ENCODE measurements at regions not wholly inside any gene's neighbourhood (a gene's known extent, or its start where the extent isn't known, plus 50 kb on each side); places are given as distances from the start of the nearest gene placed in this dataset.

DNA sequence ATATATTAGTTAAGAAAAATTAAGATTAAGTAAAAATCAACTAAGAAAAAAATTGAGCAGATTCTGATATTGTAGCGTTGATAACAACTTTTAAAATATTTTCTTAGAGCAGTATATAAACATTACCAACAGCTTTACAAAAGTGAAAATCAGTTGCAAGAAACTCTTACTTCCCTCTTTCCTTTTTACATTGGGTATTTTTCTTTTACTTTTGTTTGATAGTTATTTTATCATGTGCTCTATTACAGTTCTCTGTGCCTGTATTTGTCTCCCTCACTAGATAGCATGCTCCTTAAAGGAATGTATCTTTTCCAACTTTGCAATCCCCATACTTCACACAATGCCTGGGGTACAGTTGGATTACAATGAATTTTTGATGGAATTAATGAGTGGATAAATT lies 87.5 kb upstream of the P3H2 start:
- H3K27ac Mint-ChIP-seq: no peak overlapping the region
- no peak for DNase-seq
- TF ChIP-seq, protein P1, sequence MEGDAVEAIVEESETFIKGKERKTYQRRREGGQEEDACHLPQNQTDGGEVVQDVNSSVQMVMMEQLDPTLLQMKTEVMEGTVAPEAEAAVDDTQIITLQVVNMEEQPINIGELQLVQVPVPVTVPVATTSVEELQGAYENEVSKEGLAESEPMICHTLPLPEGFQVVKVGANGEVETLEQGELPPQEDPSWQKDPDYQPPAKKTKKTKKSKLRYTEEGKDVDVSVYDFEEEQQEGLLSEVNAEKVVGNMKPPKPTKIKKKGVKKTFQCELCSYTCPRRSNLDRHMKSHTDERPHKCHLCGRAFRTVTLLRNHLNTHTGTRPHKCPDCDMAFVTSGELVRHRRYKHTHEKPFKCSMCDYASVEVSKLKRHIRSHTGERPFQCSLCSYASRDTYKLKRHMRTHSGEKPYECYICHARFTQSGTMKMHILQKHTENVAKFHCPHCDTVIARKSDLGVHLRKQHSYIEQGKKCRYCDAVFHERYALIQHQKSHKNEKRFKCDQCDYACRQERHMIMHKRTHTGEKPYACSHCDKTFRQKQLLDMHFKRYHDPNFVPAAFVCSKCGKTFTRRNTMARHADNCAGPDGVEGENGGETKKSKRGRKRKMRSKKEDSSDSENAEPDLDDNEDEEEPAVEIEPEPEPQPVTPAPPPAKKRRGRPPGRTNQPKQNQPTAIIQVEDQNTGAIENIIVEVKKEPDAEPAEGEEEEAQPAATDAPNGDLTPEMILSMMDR (IDR thresholded peaks at IDR 0.05): no peak
- peaks cover 25% of the 10 kb centered on the region for H3K9me3 Mint-ChIP-seq
- H3K36me3 Mint-ChIP-seq (ENCODE audit: low read depth): no peaks in the 10 kb centered on the region
- no peaks in the 10 kb centered on the region for H3K27me3 Mint-ChIP-seq (ENCODE audit: low read depth, poor library complexity)
- no peak overlapping the region for H3K4me3 Mint-ChIP-seq
- no peaks in the 10 kb centered on the region for H3K4me1 Mint-ChIP-seq

DNA sequence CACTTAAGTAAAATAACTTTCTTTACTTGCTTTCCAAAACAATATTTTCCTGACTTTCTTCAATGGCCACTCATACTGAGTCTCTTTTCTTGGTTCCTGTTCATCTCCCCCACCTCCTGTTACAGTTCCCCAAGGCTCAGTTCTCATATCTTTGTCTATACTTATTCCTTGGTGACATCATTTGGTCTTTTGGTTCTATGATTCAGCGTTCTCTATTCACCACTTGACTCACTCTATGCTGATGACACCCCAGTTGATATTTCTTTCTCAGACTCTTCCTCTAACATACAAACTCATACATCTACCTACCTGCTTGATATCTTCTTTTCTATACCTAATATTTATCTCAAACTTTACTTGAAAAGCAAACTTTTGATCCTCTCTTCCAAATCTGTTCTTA lies 85.0 kb upstream of the P3H2 start:
- no peaks in the 10 kb centered on the region for H3K36me3 Mint-ChIP-seq (ENCODE audit: low read depth)
- H3K27me3 Mint-ChIP-seq (ENCODE audit: low read depth, poor library complexity): no peaks in the 10 kb centered on the region
- H3K4me1 Mint-ChIP-seq: peaks cover 5% of the 10 kb centered on the region
- DNase-seq: no peak
- TF ChIP-seq, protein P1 (IDR thresholded peaks at IDR 0.05): no peak
- H3K9me3 Mint-ChIP-seq: peaks cover 8% of the 10 kb centered on the region
- H3K4me3 Mint-ChIP-seq: no peak overlapping the region
- H3K27ac Mint-ChIP-seq: no peak overlapping the region

DNA sequence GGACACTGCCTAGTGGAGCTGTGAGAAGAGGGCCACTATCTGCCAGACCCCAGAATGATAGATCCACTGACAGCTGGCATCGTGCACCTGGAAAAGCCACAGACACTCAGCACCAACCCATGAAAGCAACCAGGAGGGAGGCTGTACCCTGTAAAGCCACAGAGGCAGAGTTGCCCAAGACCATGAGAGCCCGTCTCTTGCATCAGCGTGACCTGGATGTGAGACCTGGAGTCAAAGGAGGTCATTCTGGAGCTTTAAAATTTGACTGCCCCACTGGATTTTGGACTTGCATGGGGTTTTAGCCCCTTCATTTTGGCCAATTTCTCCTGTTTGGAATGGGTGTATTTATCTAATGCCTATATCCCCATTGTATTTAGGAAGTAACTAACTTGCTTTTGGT lies 83.5 kb upstream of the P3H2 start:
- Mint-ChIP-seq H3K9me3 (peaks cover 8% of the 10 kb centered on the region), H3K27ac (no peak overlapping the region), H3K4me3 (no peak overlapping the region), H3K36me3 (ENCODE audit: low read depth) (no peaks in the 10 kb centered on the region), H3K4me1 (peaks cover 5% of the 10 kb centered on the region), H3K27me3 (ENCODE audit: low read depth, poor library complexity) (no peaks in the 10 kb centered on the region)
- no peak for DNase-seq
- TF ChIP-seq, protein P1 (IDR thresholded peaks at IDR 0.05): no peak

DNA sequence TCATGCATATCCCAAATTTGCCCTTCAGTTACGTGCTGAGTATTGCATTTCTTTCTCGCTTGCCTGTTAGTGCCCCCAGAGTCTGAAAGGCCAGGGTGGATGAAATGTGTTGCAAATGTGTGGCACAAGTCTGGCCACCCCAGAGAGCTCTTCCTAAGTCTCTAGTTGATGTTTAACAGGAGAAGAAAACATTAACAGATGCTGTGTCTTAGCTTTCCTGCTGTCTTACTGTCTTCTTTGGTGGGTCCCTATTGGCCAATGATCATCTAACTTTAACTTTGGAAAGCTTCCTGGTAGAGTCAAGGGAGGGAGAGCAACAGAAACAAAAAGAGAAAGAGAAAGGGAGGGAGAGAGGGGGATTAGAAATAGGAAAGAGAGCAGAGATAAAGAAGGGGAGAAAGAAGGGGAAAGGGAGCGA lies 76.7 kb upstream of the P3H2 start:
- Mint-ChIP-seq H3K36me3 (ENCODE audit: low read depth) (no peaks in the 10 kb centered on the region), H3K4me1 (peaks cover 19% of the 10 kb centered on the region)

DNA sequence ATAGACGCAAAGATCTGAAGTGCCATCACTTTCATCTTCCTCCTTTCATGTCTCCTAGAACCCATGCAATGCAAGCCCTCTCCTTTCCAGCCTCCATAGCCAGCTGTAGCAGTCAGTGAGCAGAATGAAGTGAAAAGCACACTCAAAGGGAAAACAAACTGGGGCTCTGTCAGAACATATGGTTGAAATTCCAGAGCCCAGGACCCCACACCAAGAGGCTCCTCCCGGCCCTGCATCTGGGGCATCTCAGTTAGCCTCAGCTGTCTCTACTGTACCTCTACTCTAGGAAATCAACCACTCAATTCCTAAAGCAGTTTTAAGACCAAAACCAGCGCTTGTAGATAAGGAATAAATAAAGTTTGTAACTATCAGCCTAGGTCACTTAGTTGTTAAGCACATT lies 73.8 kb upstream of the P3H2 start:
- no peak for DNase-seq
- Mint-ChIP-seq H3K4me1 (peaks cover 14% of the 10 kb centered on the region), H3K4me3 (no peak overlapping the region), H3K36me3 (ENCODE audit: low read depth) (no peaks in the 10 kb centered on the region), H3K27ac (no peak overlapping the region), H3K9me3 (no peaks in the 10 kb centered on the region), H3K27me3 (ENCODE audit: low read depth, poor library complexity) (no peaks in the 10 kb centered on the region)
- TF ChIP-seq, protein P1 (IDR thresholded peaks at IDR 0.05): no peak

More for the DNA sequence above, 76.7 kb upstream of the P3H2 start:
- Mint-ChIP-seq H3K27ac (peak overlapping the region; percentile 2), H3K27me3 (ENCODE audit: low read depth, poor library complexity) (no peaks in the 10 kb centered on the region), H3K9me3 (no peaks in the 10 kb centered on the region), H3K4me3 (no peak overlapping the region)
- DNase-seq: no peak
- TF ChIP-seq, protein P1 (IDR thresholded peaks at IDR 0.05): no peak

DNA sequence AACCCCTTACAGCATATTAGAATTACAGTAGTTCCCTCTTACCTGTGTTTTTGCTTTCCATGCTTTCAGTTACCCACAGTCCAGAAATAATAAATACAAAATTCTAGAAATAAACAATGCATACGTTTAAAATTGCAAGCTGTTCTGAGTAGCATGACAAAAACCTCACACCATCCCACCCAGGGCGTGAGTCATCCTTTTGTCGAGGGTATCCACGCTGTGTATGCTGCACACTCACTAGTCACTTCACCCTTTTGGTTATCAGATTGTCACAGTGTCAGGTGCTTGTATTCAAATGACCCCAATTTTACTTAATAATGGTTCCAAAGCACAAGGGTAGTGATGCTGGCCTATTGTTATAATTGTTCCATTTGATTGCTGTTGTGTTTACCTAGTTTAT lies 72.5 kb upstream of the P3H2 start:
- H3K4me1 Mint-ChIP-seq: peaks cover 14% of the 10 kb centered on the region
- no peak overlapping the region for H3K4me3 Mint-ChIP-seq
- H3K9me3 Mint-ChIP-seq: no peaks in the 10 kb centered on the region
- TF ChIP-seq, protein P1 (IDR thresholded peaks at IDR 0.05): no peak
- H3K27ac Mint-ChIP-seq: no peak overlapping the region
- H3K36me3 Mint-ChIP-seq (ENCODE audit: low read depth): no peaks in the 10 kb centered on the region
- H3K27me3 Mint-ChIP-seq (ENCODE audit: low read depth, poor library complexity): no peaks in the 10 kb centered on the region
- no peak for DNase-seq

Data from nephron progenitor cell (in vitro differentiated cells).